ENCODE measurements at regions not wholly inside any gene's neighbourhood (a gene's known extent, or its start where the extent isn't known, plus 50 kb on each side); places are given as distances from the start of the nearest gene placed in this dataset.
"Not testable (repeated sequence)": the region's sequence is repeated elsewhere in the genome, so short reads cannot be mapped to it uniquely, and the experiment has no call there.

DNA sequence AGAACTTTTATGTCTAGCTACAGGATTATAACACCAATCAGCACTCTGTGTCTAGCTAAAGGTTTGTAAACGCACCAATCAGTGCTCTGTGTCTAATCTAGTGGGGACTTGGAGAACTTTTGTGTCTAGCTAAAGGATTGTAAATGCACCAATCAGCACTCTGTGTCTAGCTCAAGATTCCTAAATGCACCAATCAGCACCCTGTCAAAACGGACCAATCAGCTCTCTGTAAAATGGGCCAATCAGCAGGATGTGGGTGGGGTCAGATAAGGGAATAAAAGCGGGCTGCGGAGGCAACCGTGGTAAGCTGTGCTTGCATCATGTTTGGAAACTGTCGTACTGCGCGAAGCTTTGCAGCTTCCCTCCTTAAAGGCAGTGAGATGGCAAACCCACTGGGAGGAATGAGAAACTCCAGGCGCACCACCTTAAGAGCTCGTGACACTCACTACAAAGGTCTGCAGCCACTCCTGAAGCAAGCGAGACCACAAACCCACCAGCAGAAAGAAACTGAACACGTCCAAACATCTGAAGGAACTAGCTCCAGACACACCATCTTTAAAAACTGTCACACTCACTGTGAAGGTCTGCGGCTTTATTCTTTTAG, 112.1 kb upstream of the DUSP22 start:
- not testable (repeated sequence) for DNase-seq (ENCODE audit: low read depth in 2 of 2)

- DNase-seq (ENCODE audit: low read depth in 2 of 2): no peak
Observed at GRCh38 chr6:181049-181654, 111.1 kb upstream of the DUSP22 start.

DNA sequence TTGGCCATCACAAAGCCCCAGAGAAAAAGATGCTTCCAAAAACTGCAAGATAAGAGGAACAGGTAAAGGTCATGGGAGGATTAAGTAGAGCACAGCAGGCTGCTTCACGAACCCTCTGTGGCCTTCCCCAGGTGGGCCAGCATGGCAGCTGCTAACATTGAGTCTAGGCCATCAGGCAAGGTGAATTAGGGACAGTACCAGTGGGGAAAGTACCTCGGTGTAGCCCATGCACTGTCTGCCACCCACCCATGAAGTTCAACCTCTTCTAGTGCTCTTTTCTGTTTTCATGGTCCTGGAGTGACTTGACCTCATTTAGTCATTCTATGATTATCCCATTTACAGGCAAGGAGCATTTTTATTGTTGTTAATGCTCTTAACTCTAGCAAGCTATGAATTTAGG, 108.6 kb upstream of the DUSP22 start:
- DNase-seq (ENCODE audit: low read depth in 2 of 2): no peak

GRCh38 chr6:184161-184700, 108.1 kb upstream of the DUSP22 start:
- no peak for DNase-seq (ENCODE audit: low read depth in 2 of 2)

GRCh38 chr6:186340-186965, 105.8 kb upstream of the DUSP22 start:
- no peak for DNase-seq (ENCODE audit: low read depth in 2 of 2)

GRCh38 chr6:187210-187861, 105.0 kb upstream of the DUSP22 start:
- no peak for DNase-seq (ENCODE audit: low read depth in 2 of 2)

- DNase-seq (ENCODE audit: low read depth in 2 of 2): peak; percentile 77 to 82
Observed at GRCh38 chr6:188821-189655, 103.2 kb upstream of the DUSP22 start.

DNA sequence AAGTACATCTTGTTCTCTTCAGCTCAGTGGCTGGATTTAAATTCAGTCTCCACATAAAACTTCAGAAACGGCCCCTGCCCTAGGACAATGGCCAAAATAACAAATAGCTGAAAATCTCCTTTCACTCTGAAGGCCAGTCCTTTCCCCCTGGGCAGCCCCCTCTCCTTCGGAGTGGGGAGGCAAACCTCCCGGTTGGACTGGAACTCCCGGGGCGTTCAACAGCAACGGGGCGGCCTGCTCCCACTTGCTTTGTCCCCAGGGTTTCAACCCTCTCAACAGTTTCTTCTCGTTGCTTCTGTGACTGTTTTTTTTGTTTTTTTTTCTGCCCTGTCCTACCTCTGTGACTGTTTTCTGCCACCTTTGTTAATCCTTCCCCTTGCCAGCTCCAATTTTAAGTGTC, 102.6 kb upstream of the DUSP22 start:
- DNase-seq (ENCODE audit: low read depth in 2 of 2): no peak

DNA sequence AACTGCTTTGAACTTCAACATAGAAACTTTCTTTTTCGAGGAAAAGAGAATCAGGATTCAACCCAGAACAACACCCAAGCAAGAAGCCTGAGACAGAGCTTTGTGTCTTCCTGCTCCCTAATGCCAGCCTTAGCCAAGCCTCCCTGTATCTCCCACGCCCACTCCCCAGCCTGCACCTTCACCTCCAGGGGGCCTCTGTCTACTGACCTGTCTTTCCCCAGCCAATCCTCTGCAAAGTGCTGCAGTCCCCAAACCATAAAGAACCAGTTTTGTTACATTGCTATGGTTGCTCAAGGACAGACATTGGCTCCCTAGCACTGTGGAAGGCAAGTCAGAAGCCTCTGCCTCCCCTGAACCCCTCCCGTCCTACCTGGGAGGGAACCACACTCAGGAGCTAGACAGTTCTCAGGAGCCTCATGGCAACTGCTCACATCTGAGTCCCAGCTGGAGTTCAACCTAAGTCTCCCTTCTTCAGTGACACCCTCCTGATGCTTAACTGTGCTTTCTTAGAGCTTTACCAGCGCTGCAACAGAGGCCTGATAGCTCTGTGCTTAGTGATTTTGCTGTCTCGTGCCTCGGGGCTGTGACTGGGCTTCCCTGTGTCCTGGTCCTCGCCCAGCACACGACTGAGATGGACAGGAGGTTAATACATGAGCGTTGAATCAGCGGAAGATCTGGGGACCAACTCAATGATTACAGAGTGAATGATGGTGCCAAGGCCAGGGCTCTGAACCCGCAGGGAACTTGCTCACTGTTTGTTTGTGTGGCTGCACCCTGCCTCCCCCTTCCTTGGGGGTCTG, 101.5 kb upstream of the DUSP22 start:
- DNase-seq (ENCODE audit: low read depth in 2 of 2): no peak

GRCh38 chr6:191487-192312, 100.6 kb upstream of the DUSP22 start:
- DNase-seq (ENCODE audit: low read depth in 2 of 2): no peak

DNA sequence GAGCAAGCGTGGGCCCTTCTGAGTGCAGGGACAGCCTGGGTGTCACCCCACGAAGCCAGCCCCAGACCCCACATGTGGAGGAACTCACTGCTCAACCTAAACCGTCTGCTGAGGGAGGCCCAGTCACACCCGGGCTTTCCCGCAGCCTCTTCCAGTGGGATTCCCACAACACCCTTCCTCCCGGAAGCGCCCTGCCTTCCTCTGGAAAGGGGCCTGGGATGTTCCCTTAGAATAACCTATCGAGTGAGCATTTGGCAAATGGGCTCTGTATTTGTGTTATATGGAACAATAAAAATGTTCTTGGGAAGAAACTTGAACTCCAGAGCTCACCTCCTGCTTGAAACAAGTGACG, 100.0 kb upstream of the DUSP22 start:
- DNase-seq (ENCODE audit: low read depth in 2 of 2): no peak

GRCh38 chr6:193180-193579, 99.1 kb upstream of the DUSP22 start:
- no peak for DNase-seq (ENCODE audit: low read depth in 2 of 2)

- peak in 1 of 2 donors; percentile 21 for DNase-seq (ENCODE audit: low read depth in 2 of 2)
Observed at GRCh38 chr6:193773-194310, 98.4 kb upstream of the DUSP22 start.

- DNase-seq (ENCODE audit: low read depth in 2 of 2): peak; percentile 49 to 55
Observed at GRCh38 chr6:195861-196360, 96.4 kb upstream of the DUSP22 start.

DNA sequence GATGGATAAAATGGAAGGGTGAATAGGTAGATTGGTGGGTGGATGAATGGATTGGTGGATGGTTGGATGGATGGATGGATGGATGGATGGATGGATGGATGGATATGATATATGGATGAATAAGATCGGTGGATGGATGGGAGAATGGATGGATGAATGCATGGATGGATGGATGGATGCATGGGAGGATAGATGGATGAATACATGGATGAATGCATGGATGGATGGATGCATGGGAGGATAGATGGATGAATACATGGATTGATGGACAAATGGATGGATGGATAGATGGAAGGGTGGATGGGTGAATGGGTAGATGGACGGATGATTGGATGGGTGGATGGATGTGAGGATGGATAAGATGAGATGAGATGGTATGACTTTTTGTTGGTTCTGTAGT, 95.7 kb upstream of the DUSP22 start:
- DNase-seq (ENCODE audit: low read depth in 2 of 2): no peak

DNA sequence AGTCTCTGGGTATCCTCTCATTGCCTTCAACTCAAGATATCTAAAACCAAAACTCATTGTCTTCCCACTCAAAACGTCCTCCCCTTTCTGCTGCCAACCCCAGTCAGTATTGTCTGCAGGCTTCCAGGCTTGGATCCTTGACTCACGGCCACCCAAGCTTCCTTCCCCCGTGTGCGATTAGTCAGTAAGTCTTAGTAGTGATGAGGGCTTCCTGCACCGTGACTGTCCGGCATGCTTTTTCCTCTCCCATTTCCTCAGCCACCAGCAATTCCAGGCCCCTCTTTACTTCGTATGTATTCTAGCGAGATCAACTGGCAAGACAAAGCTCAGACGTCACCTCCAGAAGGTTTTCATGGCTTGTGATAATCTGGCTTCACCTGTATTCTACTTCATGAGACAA, 88.6 kb upstream of the DUSP22 start:
- DNase-seq (ENCODE audit: low read depth in 2 of 2): no peak

DNA sequence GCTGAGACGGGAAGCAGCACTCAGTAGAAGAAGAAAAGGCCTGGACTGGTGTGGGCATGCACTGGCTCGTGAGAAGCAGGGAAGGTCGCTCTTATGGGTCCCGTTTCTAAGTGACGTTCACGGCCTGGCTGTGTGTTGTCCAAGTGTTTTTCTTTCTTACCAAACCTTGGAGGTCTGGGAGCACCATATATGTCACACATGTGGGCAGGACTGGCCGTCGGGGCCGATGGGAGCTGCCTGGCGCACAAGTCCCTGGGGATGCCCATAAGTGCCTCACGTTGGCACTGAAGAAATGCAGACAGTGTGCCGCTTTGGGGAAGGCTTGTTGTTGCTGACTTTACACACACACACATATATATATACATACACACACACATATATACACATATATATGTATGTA, 86.0 kb upstream of the DUSP22 start:
- no peak for DNase-seq (ENCODE audit: low read depth in 2 of 2)

DNA sequence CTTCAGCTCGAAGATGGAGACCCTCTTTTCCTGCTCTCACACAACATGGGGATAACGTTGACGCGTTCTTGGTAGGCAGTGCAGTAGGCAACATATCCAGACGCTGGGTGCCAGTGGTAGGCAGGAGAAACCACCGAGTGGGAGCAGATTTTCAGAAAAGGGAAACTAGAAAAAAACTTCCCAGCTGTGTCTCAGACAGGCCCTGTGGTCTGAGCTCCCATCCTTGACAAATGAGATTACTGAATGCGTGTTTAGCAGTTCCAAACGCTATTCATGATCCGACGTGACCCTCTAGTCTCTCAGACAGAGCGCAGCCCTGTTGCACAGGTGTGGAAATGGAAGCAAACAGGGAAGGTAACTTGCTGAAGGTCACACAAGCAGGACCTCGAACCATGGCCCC, 83.9 kb upstream of the DUSP22 start:
- DNase-seq (ENCODE audit: low read depth in 2 of 2): no peak

GRCh38 chr6:208938-209337, 83.3 kb upstream of the DUSP22 start:
- DNase-seq (ENCODE audit: low read depth in 2 of 2): no peak

All from stimulated activated CD4-positive, alpha-beta T cell treated with anti-CD3 and anti-CD28 coated beads, Interleukin-15, amount 100 ng/mL, for 48 hours (primary cell).